Right lobe of liver (tissue), 6 donors: ENCODE measurements at regions not wholly inside any gene's neighbourhood (a gene's known extent, or its start where the extent isn't known, plus 50 kb on each side); places are given as distances from the start of the nearest gene placed in this dataset.

Experiments used
- ATAC-seq, 4 donors: fragments of 200-7000 bp; cut with Tn5 transposase; one replicate each; pipeline ENCODE4 v1.9.1; 2020; ENCODE audit warnings: mild to moderate bottlenecking in 4 of 4, moderate library complexity in 4 of 4
- DNase-seq, 3 donors: peaks; one replicate each; pipeline ENCODE4 v3.0.0-alpha.2; 2020
- H3K27ac ChIP-seq, 3 donors: fragments of 200-600 bp; one replicate each; pipeline ENCODE4 v1.8.0; 2022
- H3K27me3 ChIP-seq, 2 donors: fragments of 200-600 bp; one replicate each; pipeline ENCODE4 v1.8.0; 2022
- H3K36me3 ChIP-seq, 4 donors: fragments of 200-600 bp; sonication (generic) in 1 of 4; one replicate each; pipeline versions ENCODE4 v1.5.1 to v1.8.0; 2017 to 2022; ENCODE audit warnings: control low read depth in 1 of 4
- H3K4me1 ChIP-seq, 4 donors: fragments of 200-600 bp; sonication (generic) in 1 of 4; one replicate each; pipeline versions ENCODE4 v1.5.1 to v1.8.0; 2017 to 2022; ENCODE audit warnings: control low read depth in 1 of 4
- H3K4me3 ChIP-seq, 3 donors: fragments of 200-600 bp; one replicate each; pipeline ENCODE4 v1.8.0; 2022
- H3K9me3 ChIP-seq, 4 donors: fragments of 200-600 bp; sonication (generic) in 1 of 4; one replicate each; pipeline versions ENCODE4 v1.5.1 to v1.8.0; 2017 to 2022; ENCODE audit warnings: control low read depth in 1 of 4
- POLR2A ChIP-seq: fragments of 450-650 bp; IDR thresholded peaks from one replicate; pipeline ENCODE4 v1.6.1; 2017; ENCODE audit warnings: antibody characterized with exemption, mild to moderate bottlenecking
- WGBS: methylation state at CpG from one replicate; pipeline ENCODE4 v1.1.6; 2018; ENCODE audit warnings: low coverage, low lambda C conversion rate; ENCODE audit not compliant: insufficient coverage; ENCODE audit errors: missing lambda C conversion rate; 5-methylcytosine and 5-hydroxymethylcytosine counted together
- intact Hi-C, 2 donors: fragments of 100-400 bp; cut with DNase I; formaldehyde crosslinking; loops; one replicate each; pipeline versions ENCODE4 v1.11.2 to v1.14.1; 2022
- TF ChIP-seq, protein P1 (sequence below), 4 donors: fragments of 200-600 bp in 3 of 4; fragments of 450-650 bp in 1 of 4; IDR thresholded peaks; one replicate each; pipeline versions ENCODE4 v1.5.1 to v1.8.0; 2016 to 2022; ENCODE audit warnings: antibody characterized with exemption in 4 of 4, mild to moderate bottlenecking in 2 of 4
- donor health status: DM: no; HTN: yes; CAD: no.
- donor health status: DM: no; HTN: no; CAD: no.
- donor health status: DM: no; HTN: no; CAD: no.
- donor health status: DM: no; HTN: yes; CAD: no.
- donor health status: DM: no; HTN: yes; CAD: no.

DNA sequence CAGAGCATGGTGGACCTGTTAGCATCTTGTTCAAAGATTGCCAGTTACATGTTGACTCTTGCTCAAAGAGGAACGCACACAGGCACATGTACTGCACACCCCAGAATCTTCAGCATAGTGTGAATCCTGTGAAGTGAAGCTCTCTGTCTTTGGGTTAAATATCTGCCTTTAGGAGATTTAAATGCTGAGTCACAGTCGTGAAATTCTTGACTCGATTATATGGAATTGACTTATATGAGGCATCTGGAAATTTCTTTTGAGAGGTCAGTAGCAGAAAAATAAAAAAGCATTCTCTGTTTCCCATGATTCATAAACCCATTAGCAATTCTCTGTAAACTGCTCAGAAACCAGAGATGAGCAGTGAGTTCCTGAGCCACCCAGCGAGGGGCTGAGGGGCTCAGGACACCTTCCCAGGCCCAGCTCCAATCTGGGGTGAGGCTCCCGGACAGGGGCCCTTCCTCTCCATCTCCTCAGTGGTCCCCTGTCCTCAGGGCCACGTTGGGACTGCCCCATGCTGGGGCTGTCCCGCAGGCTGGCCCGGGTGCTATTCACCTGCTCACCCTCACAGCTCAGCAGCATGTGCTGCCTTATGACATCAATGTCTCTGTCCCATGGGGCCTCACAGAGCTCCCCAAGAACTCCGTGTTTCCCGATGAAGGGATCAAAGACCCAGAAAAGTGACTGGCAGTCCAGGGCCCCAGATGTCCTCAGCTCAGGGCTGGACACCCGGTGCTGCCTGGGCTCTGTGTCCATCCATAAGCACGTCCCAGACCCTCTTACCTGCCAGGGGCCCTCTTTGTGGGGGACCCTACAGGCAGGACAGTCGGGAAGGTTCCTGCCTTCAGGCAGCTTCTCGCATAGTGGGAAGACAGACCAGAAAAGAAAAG is 50.0 kb upstream of the INSIG1 start:
- ATAC-seq, result no peak
- Histone ChIP-seq H3K4me3 (no peak overlapping the region), H3K36me3 (peaks cover 0 to 27% (median 13%) of the 10 kb centered on the region in 4 donors), H3K27ac (no peak overlapping the region), H3K4me1 (peaks cover 0 to 17% (median 8%) of the 10 kb centered on the region in 4 donors), H3K27me3 (no peaks in the 10 kb centered on the region), H3K9me3 (no peaks in the 10 kb centered on the region)
- DNase-seq, result no peak
- 72% methylated on average over 3 of the region's 14 CpGs for WGBS
- TF ChIP-seq POLR2A, result no peak
- TF ChIP-seq, protein P1, sequence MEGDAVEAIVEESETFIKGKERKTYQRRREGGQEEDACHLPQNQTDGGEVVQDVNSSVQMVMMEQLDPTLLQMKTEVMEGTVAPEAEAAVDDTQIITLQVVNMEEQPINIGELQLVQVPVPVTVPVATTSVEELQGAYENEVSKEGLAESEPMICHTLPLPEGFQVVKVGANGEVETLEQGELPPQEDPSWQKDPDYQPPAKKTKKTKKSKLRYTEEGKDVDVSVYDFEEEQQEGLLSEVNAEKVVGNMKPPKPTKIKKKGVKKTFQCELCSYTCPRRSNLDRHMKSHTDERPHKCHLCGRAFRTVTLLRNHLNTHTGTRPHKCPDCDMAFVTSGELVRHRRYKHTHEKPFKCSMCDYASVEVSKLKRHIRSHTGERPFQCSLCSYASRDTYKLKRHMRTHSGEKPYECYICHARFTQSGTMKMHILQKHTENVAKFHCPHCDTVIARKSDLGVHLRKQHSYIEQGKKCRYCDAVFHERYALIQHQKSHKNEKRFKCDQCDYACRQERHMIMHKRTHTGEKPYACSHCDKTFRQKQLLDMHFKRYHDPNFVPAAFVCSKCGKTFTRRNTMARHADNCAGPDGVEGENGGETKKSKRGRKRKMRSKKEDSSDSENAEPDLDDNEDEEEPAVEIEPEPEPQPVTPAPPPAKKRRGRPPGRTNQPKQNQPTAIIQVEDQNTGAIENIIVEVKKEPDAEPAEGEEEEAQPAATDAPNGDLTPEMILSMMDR (IDR thresholded peaks at IDR 0.05), result no peak
- intact Hi-C loops, result no loop called here
